Activated T-helper 1 cell treated with anti-CD3 and anti-CD28 coated beads, Interleukin-12 subunit alpha, Interleukin-12 subunit beta, Interleukin-2, Interleukin-4 antibody, amounts not matched to agents 30 ng/mL and 10 ng/mL and 1 ng/mL, durations not matched to agents 14 hours and 24 hours and 36 hours (primary cell): ENCODE measurements at regions not wholly inside any gene's neighbourhood (a gene's known extent, or its start where the extent isn't known, plus 50 kb on each side); places are given as distances from the start of the nearest gene placed in this dataset.

Source experiments
- DNase-seq: peaks from one replicate; pipeline ENCODE4 v3.0.0; 2021; ENCODE audit warnings: low spot score
- H3K27ac Mint-ChIP-seq: one replicate; pipeline ENCODE4 v1.8.0; 2021; ENCODE audit warnings: mild to moderate bottlenecking, mixed read lengths
- H3K27me3 Mint-ChIP-seq: one replicate; pipeline ENCODE4 v1.8.0; 2022; ENCODE audit warnings: mild to moderate bottlenecking, moderate library complexity, mixed read lengths; ENCODE audit not compliant: insufficient read depth
- H3K36me3 Mint-ChIP-seq: one replicate; pipeline ENCODE4 v1.8.0; 2021; ENCODE audit warnings: low read depth, mixed read lengths
- H3K4me1 Mint-ChIP-seq: one replicate; pipeline ENCODE4 v1.8.0; 2021; ENCODE audit warnings: low read depth, mixed read lengths
- H3K4me3 Mint-ChIP-seq: one replicate; pipeline ENCODE4 v1.8.0; 2021; ENCODE audit warnings: mild to moderate bottlenecking, moderate library complexity, mixed read lengths
- H3K9me3 Mint-ChIP-seq: one replicate; pipeline ENCODE4 v1.8.0; 2021; ENCODE audit warnings: mixed read lengths
- intact Hi-C: fragments of 100-400 bp; cut with micrococcal nuclease; formaldehyde crosslinking; loops from one replicate; pipeline ENCODE4 v1.15.1; 2024

DNA sequence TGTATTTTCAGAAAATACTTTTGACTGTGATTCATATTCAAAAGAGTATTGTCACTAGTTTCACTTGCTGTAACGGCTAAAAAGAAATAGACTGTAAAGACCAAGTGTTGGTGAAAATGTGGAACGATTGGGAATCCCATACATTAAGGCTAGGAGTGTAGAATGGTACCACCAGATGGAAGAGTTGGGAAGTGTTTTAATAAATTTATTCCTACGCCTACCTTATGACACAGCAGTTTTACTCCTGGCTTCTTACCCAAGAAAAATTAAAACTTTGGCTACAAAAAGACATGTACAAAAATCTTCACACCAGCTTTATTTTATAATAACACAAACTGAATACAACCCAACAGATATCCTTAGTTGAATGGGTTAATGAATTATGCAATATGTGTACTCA is 256.2 kb downstream of the TAF11L14 start:
- H3K9me3 Mint-ChIP-seq, result peaks cover 13% of the 10 kb centered on the region
- H3K36me3 Mint-ChIP-seq, result no peaks in the 10 kb centered on the region
- H3K4me3 Mint-ChIP-seq, result no peak overlapping the region
- DNase-seq, result no peak
- H3K27me3 Mint-ChIP-seq, result no peaks in the 10 kb centered on the region
- no peak overlapping the region for H3K27ac Mint-ChIP-seq
- H3K4me1 Mint-ChIP-seq, result no peaks in the 10 kb centered on the region
- intact Hi-C loops, result no loop called here

DNA sequence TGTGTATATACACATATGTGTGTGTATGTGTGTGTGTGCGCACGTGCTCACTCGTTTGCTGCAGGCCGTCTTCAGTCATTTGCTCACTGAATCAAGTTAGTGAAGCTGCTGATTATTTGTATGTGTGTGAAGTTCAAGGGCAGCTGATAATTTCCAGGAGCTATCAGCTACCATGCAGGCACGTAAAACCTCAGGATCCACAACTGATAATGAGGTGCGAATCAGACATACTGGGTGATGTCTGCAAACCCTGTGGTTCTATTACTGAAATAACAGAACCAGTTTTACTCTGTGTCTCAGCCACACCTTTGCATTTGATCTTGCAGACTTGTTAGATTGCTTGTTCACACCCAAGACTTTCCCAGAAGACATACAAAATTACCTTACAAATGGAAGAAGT is 257.6 kb downstream of the TAF11L14 start:
- Mint-ChIP-seq H3K4me1 (no peaks in the 10 kb centered on the region), H3K36me3 (no peaks in the 10 kb centered on the region), H3K27me3 (no peaks in the 10 kb centered on the region), H3K27ac (no peak overlapping the region), H3K9me3 (peaks cover 13% of the 10 kb centered on the region), H3K4me3 (no peak overlapping the region)
- no peak for DNase-seq
- intact Hi-C loops, result no loop called here

DNA sequence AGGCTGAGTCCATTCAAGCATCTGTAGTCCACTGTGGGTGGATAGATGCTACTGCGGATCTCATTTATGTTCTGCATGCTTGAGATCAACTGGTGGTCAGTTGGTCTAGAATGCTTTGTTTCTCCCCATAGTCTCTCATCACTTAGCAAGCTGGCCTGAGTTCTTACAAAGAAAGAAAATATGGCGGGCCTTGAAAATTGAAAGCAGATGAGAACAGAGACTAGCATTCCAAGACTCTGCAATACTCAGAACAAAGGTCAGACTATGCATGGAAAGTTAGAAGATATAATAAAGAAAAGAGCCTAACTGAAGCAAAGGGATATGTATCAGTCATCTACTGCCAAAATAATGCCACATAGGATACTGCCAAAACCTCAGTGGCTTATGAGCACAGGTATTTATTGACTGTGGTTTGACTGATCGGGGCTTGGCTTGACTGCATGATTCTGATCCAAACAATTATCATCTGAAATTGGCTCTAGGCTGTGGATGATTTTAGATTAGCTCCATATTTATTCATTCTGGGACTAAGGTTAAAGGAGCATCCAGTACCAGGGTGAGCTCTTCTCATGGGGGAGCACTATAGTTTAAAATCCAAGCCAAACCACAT is 258.9 kb downstream of the TAF11L14 start:
- Mint-ChIP-seq H3K4me1 (no peaks in the 10 kb centered on the region), H3K4me3 (no peak overlapping the region), H3K9me3 (peaks cover 13% of the 10 kb centered on the region), H3K27ac (no peak overlapping the region), H3K36me3 (no peaks in the 10 kb centered on the region), H3K27me3 (no peaks in the 10 kb centered on the region)
- intact Hi-C loops, result no loop called here
- DNase-seq, result no peak

DNA sequence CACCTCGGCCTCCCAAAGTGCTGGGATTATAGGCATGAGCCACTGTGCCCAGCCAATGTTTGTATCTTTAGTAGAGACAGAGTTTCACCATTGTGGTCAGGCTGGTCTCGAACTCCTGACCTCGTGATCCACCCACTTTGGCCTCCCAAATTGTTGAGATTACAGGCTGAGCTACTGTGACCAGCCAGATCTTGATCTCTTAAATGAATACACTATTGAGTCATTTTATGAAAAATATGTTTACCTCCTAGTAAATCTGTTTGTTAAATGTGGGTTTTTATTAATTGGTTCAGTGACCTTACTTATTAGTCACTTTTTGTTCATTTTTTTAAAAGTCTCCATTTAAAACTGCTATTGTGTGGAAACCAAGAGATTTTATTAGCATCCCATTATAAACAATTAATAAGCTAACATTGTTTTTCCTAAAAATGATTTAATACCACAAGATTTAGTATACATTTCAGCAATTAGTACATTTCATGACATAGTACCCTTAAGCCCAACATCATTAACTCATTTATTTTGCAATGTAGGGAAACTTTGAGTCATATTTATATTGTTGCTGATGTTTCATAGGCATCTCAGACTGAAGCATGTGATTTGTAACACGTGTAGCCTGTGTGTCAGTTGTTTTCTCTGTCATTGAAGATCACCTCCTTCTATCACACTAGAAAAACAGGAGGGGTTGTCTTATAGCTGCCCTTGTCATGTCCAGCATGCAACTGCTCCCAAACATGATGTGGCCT is 261.2 kb downstream of the TAF11L14 start:
- H3K27me3 Mint-ChIP-seq, result no peaks in the 10 kb centered on the region
- DNase-seq, result no peak
- peaks cover 7% of the 10 kb centered on the region for H3K9me3 Mint-ChIP-seq
- no peaks in the 10 kb centered on the region for H3K4me1 Mint-ChIP-seq
- H3K36me3 Mint-ChIP-seq, result no peaks in the 10 kb centered on the region
- H3K27ac Mint-ChIP-seq, result no peak overlapping the region
- H3K4me3 Mint-ChIP-seq, result no peak overlapping the region
- intact Hi-C loops, result no loop called here

DNA sequence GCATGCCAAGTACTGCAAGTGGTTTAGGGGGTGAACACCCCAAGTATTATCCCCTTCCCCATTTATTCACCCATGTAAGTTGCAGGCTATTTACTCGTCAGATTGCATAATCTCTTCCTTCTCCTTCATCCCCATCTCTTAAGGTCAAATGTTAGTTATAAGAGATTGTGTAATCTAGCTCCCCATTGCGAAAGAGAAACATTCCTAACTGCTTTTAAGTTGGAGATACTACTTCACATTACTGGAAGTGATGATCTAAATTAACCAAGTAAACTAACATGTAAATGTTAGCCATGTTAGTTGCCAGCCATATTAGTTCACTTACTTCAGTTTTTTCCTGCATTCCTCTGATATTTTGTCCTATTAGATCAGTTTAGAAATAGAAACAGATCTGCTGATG is 262.3 kb downstream of the TAF11L14 start:
- no peak for DNase-seq
- Mint-ChIP-seq H3K27me3 (no peaks in the 10 kb centered on the region), H3K27ac (no peak overlapping the region), H3K9me3 (peaks cover 3% of the 10 kb centered on the region), H3K4me1 (no peaks in the 10 kb centered on the region), H3K4me3 (no peak overlapping the region), H3K36me3 (no peaks in the 10 kb centered on the region)
- intact Hi-C loops, result no loop called here

DNA sequence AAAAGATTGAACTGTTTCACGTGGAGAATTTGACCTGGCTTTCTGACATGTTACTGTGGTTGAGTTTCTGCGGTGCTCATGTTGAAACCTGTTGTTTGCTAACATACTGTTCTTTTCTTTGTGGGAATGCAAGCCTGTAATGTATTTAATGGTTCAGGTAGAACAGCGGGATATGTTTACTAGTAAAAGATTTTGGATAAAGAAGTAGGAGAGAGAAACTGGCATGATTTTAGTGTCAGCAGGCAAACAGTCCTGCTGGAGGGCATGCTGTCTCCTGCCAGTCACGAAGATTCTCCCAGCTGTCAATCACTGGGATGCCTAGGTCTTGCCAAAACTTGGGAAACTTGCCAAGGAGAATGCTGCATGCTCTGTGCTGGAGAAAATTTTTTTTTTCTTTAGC is 263.5 kb downstream of the TAF11L14 start:
- intact Hi-C loops, result no loop called here
- DNase-seq, result no peak
- Mint-ChIP-seq H3K9me3 (no peaks in the 10 kb centered on the region), H3K27ac (no peak overlapping the region), H3K4me3 (no peak overlapping the region), H3K36me3 (no peaks in the 10 kb centered on the region), H3K27me3 (no peaks in the 10 kb centered on the region), H3K4me1 (no peaks in the 10 kb centered on the region)

DNA sequence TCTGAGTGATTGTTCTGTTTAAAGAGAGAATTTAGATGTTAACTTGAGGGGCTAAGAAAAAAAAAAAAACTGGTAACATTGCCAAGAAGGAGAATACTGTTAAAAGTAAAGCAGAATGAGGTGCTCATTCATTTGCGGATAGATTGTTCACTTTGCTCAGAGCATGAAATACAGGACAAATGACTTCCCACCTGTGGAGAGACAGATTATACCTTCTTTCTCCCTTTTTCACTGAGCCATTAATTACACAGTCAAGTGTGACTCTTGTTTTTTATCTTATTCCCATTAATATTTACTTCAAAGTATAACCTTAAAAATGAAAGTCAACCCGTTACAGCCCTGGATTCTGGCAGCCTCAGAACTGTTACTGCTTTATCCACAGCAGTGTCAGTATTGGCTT is 264.5 kb downstream of the TAF11L14 start:
- no peaks in the 10 kb centered on the region for H3K9me3 Mint-ChIP-seq
- no peak overlapping the region for H3K4me3 Mint-ChIP-seq
- H3K27ac Mint-ChIP-seq, result no peak overlapping the region
- DNase-seq, result no peak
- H3K4me1 Mint-ChIP-seq, result no peaks in the 10 kb centered on the region
- H3K27me3 Mint-ChIP-seq, result no peaks in the 10 kb centered on the region
- H3K36me3 Mint-ChIP-seq, result no peaks in the 10 kb centered on the region
- intact Hi-C loops, result no loop called here

DNA sequence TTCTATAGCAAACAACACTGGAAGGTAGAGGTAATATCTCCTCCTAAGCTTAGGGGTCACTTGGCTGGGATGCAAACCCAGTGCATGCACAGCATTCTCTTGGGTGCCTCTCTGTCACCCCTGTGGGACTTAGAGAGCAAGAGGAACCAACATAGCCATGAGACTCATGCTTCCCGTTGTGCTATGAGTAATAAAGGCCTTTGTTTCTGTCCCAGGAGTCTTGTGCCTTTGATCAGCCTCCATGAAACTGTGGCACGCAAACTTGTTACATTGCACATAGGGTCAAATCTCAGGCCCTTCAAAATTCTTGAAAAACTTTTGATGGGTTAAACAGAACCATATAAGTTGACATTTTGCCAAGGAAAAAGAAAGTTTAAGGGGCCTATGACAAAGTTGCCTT is 272.8 kb downstream of the TAF11L14 start:
- H3K27me3 Mint-ChIP-seq, result no peaks in the 10 kb centered on the region
- no peak for DNase-seq
- H3K27ac Mint-ChIP-seq, result no peak overlapping the region
- no peaks in the 10 kb centered on the region for H3K4me1 Mint-ChIP-seq
- H3K4me3 Mint-ChIP-seq, result no peak overlapping the region
- intact Hi-C loops, result no loop called here
- H3K9me3 Mint-ChIP-seq, result peaks cover 5% of the 10 kb centered on the region
- no peaks in the 10 kb centered on the region for H3K36me3 Mint-ChIP-seq

DNA sequence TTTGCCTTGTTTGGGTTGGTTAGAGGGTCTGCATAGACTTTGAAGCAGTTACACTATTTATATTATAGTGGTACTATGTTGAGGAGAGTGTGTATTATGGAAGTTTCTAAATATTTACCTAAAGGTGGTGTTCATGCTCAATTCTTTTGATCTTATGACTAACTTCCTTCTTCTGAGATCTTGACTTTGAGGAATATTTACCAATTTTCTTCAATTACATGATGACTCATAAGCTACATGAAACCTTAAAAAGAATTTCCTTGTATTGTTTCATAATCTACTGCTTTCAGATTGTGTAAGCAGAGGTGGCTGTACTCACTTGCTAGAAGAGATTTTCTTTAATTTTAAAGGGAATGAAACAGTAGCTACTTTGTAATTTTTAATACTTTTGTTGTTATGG is 276.1 kb downstream of the TAF11L14 start:
- H3K4me3 Mint-ChIP-seq, result no peak overlapping the region
- H3K4me1 Mint-ChIP-seq, result no peaks in the 10 kb centered on the region
- H3K9me3 Mint-ChIP-seq, result peaks cover 11% of the 10 kb centered on the region
- no peaks in the 10 kb centered on the region for H3K36me3 Mint-ChIP-seq
- no peak overlapping the region for H3K27ac Mint-ChIP-seq
- H3K27me3 Mint-ChIP-seq, result no peaks in the 10 kb centered on the region
- intact Hi-C loops, result no loop called here
- DNase-seq, result no peak

GRCh38 chr5:17912794-17913193 is 278.5 kb downstream of the TAF11L14 start:
- Mint-ChIP-seq H3K27me3 (no peaks in the 10 kb centered on the region), H3K9me3 (peaks cover 11% of the 10 kb centered on the region), H3K27ac (no peak overlapping the region)

DNA sequence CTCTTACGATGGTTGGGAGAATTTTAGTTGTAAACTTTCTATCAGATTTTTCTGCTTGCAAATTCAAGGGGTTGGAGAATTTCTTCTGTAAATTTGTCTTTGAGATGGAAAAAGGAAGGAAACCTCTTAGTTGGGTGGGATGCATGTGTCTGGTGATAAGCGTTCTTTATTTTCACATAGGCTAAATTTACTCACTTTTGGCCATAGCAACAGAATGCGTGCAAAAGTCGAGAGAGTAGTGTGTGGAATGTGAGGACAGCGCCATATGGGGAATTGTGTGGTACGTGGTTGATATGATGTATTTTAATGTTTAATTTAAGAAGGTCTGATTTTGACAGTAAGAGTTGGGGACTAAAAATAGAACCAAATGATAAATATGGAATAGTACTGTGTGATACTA is 282.2 kb downstream of the TAF11L14 start:
- Mint-ChIP-seq H3K4me3 (no peak overlapping the region), H3K27ac (no peak overlapping the region), H3K4me1 (no peaks in the 10 kb centered on the region), H3K27me3 (no peaks in the 10 kb centered on the region), H3K9me3 (peaks cover 21% of the 10 kb centered on the region), H3K36me3 (no peaks in the 10 kb centered on the region)
- DNase-seq, result no peak
- intact Hi-C loops, result no loop called here

More at GRCh38 chr5:17912794-17913193, 278.5 kb downstream of the TAF11L14 start:
- intact Hi-C loops, result no loop called here
- no peak for DNase-seq
- Mint-ChIP-seq H3K4me1 (no peaks in the 10 kb centered on the region), H3K36me3 (no peaks in the 10 kb centered on the region), H3K4me3 (no peak overlapping the region)

GRCh38 chr5:17917465-17917864 is 283.2 kb downstream of the TAF11L14 start:
- H3K36me3 Mint-ChIP-seq, result no peaks in the 10 kb centered on the region
- peaks cover 23% of the 10 kb centered on the region for H3K9me3 Mint-ChIP-seq
- no peaks in the 10 kb centered on the region for H3K4me1 Mint-ChIP-seq
- H3K4me3 Mint-ChIP-seq, result no peak overlapping the region
- no peak for DNase-seq
- no peaks in the 10 kb centered on the region for H3K27me3 Mint-ChIP-seq
- intact Hi-C loops, result no loop called here
- no peak overlapping the region for H3K27ac Mint-ChIP-seq

DNA sequence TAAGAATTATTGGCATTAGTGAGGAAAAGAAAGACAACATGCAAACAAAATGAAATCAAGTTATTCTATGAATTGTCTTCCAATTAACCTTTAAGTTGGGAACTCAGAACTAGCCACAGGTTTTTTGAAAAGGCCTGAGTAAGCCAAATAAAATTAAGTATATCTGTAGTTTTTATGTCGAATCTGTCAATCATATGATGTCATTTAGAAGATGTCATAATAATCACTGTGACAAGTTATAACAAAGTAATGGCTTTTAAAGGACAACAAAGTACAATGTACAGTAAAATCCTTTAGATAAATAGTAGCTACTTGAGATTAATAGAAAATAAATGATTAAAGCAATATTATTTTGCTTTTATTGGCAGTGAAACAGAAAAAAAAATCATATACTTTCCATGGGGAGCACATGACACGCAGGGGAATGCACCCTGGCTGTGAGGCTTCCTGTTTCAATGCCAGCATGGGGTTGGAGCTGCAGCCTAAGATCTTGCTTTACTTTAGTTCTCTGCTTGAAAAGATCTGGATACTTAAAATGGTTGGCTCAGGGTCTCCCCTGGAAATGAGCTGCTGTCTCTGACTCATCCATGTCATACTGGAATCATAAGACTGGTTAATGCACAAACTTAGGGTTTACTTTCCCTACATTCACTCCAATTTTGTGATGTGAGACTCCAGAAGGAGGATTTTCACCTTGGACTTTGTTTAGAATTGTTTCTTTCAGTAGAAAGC is 284.3 kb downstream of the TAF11L14 start:
- intact Hi-C loops, result no loop called here
- Mint-ChIP-seq H3K4me1 (no peaks in the 10 kb centered on the region), H3K27me3 (no peaks in the 10 kb centered on the region), H3K27ac (no peak overlapping the region), H3K4me3 (no peak overlapping the region), H3K36me3 (no peaks in the 10 kb centered on the region), H3K9me3 (peaks cover 15% of the 10 kb centered on the region)
- no peak for DNase-seq
